NCI-H460 (cell line): ENCODE measurements at regions not wholly inside any gene's neighbourhood (a gene's known extent, or its start where the extent isn't known, plus 50 kb on each side); places are given as distances from the start of the nearest gene placed in this dataset.
A peak's percentile ranks its signal among the peaks of the same experiment; 100 is the strongest.
"Not testable (repeated sequence)": the region's sequence is repeated elsewhere in the genome, so short reads cannot be mapped to it uniquely, and the experiment has no call there.

ENCODE experiments used
- DNase-seq: peaks from one replicate; pipeline ENCODE4 v3.0.0-alpha.2; 2016; ENCODE audit warnings: low read depth; ENCODE audit errors: extremely low read depth

DNA sequence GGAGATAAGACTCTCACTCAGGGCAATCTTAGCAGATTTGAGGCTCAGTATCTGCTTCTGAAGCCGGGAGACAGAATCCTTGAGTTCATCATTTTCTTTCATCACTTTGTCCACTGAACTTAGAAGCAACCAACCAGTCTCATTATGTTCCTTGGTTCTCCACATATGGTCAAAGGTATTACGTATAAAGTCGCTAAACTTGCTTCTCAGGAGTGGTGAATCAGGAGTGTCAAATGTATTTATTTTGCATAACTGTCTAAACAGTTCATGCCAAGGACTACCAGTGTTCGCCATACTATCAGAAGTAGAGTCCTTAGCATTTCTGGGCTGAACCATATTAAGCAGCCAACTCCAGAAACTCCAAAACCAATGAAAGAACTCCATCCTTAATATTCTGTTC lies 163.0 kb upstream of the ZNF184 start:
- DNase-seq = not testable (repeated sequence)

- DNase-seq = not testable (repeated sequence)
Observed at GRCh38 chr6:27633221-27633688, 160.3 kb upstream of the ZNF184 start.

GRCh38 chr6:27631609-27631916 lies 158.7 kb upstream of the ZNF184 start:
- DNase-seq = no peak

DNA sequence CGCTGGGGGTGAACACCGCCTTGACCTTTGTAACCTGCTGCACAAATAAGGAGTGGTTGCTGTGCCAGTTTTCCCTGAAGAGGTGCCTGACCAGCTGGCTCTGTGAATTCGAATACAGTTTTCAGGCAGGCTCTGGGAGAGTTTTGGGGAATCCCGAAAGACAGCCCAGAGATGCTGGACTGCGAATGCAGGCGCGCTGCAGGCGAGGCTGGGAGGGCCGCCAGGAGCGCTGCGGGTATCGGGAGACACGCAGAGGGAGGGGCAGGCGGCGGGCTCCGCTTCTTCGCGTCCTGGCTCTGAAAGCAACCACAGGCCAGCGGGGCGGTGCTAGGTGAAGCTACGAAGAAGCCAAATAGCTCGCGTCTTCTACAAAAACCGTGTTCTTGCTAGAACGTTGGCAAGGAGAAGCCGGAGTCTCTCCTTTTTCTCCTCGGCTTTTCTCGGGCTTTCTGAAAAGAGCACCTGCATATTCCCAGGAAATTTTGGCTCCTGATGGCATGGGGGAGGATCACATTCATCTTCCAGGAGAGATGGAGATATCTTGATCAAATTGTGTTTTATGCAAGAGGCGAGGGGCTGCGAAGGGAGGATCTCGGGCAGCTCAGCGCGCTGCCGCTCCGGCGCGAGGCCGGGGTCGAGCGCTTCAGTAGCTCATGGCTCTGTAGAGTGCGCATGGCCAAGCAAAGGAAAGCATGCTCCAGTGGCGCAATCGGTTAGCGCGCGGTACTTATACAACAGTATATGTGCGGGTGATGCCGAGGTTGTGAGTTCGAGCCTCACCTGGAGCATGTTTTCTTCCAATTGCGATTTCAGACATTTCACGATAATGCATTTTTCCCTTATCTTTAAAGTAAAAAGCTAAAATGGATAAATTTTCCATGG lies 158.1 kb upstream of the ZNF184 start:
- peak; percentile 48 for DNase-seq

- DNase-seq = no peak
Observed at GRCh38 chr6:27624694-27625262, 151.9 kb upstream of the ZNF184 start.

DNA sequence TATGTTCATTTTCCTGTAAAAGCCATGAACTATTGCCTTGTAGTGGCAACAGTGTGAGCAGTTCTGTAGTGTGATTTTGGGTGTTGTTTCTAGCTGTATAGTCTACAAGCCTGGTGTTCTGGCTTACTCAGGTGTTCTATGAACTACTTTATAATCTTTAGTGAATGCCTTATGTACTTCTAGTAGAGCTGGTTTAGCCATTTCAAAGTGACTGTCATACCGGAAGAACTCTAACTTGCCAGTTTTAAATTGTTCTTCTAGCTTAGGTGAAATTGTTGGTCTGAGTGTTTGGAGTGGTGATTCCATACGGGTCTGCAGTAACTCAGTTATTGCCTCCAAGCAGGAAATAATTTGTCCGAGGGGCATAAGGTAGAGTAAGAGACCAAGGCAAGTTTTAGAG lies 150.2 kb upstream of the ZNF184 start:
- DNase-seq = no peak

DNA sequence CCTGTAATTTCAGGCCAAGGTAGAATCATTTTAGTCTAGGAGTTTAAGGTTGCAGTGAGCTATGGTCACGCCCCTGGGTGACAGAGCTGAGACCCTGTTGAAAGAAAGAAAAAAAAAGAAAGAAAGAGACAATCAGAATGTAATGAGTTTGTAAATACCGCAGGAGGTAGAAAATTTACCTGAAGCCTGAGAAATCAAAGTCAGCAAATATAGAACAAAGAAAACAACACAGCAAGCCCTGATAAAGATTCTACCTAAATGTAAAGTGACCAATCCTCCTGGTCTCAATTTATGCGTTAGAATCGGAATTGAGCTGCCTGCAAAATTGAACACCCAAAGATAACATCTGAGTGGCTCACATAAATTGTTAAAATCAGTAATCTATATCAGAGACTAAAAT lies 146.5 kb upstream of the ZNF184 start:
- no peak for DNase-seq

DNA sequence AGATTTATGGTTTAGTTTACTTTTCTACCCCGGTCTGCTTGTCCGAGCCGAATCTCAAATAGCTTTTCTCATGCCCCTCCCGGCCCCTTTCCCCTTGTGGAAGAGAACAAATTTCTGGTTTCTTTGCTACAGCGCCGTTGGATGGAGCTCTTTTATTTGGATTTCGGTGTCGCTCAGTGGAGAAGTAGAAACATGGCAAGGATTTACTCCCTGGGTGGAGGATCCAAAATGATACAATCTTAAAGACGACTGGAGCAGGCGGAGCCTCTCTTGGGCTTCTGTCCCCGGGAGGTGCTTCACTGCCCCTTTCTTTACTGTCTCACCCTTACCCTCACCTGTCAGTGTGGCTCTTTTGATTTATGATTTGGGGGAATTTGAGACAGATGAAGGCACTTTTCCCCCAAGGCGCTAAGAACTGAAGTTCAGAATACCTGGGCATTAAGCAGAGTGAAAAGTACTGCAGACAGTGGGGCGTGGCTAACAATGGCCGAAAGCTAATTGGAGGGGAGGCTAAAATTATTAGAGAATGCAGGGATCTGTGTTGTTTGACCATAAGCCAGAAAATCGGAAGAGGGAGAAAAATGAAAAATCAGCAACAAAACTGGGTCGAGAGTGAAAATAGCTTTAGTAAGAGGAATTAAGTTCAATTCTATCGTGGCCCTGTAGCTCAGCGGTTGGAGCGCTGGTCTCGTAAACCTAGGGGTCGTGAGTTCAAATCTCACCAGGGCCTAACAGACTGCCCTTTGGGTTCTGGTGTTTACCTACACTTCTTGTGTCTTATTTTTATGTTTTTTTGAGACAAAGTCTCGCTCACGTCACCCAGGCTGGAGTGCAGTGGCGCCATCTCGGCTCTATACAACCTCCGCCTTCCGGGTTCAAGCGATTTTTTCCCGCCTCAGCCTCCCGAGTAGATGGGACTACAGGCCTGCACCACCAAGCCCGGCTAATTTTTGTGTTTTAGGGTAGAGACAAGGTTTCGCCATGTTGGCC lies 145.1 kb upstream of the ZNF184 start:
- DNase-seq = no peak

- no peak for DNase-seq
Observed at GRCh38 chr6:27617046-27617687, 144.3 kb upstream of the ZNF184 start.

- no peak for DNase-seq
Observed at GRCh38 chr6:27616328-27617045, 143.6 kb upstream of the ZNF184 start.

- no peak for DNase-seq
Observed at GRCh38 chr6:27611451-27611850, 138.5 kb upstream of the ZNF184 start.

GRCh38 chr6:27608916-27609883 lies 136.3 kb upstream of the ZNF184 start:
- DNase-seq = no peak

DNA sequence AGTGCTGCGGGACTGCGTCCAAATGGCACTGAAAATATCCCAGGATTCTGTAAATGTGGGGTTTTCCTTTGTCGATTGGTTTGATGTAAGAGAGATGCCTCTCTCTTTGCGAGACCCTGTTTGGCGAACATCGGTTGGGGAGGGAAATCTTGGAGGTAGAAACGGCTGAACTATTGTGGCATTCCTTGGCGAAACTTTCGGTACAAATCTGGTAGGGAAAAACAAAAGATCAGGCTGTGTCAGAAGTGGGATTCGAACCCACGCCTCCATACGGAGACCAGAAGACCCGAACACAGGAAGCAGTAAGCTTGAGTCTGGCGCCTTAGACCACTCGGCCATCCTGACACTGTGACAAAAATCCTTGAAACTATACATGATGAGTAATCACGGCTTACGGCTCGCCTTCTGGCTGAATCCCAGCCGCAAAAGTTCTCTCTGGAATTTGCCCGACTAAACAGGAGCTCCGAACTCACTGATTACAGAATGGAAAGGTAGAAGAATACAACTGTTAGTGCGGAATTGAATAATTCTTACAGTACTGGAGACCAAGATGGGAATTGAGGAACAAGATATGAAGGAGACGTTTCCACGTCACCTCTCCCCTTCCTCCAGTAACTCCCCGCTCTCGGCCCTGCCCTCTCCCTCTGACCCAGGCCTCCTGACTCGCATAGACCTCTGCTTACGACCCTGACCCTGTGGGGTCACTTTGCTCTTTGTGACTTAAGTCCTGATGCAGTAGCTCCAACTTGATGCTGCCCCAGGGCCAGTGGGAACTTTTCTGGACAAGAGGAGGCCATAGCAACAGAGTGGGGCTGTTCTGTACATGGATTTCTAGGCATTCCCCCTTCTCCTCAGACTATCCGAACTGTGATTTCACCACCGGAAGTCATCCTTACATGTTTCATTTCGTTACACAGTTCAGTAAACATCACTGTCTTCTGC lies 132.8 kb upstream of the ZNF184 start:
- peak; percentile 87 for DNase-seq

GRCh38 chr6:27604986-27605385 lies 132.1 kb upstream of the ZNF184 start:
- DNase-seq = no peak

- DNase-seq = no peak
Observed at GRCh38 chr6:27601668-27602254, 128.9 kb upstream of the ZNF184 start.

- DNase-seq = no peak
Observed at GRCh38 chr6:27599859-27600532, 127.1 kb upstream of the ZNF184 start.
